Mesendoderm (in vitro differentiated cells): ENCODE measurements at regions not wholly inside any gene's neighbourhood (a gene's known extent, or its start where the extent isn't known, plus 50 kb on each side); places are given as distances from the start of the nearest gene placed in this dataset.

ENCODE experiments used
- DNase-seq: peaks from one replicate; pipeline ENCODE4 v3.0.0; 2013
- H2AK5ac ChIP-seq: 2 replicates; pipeline ENCODE4 v1.6.1; 2013; ENCODE audit warnings: low read length, inconsistent platforms
- H2BK120ac ChIP-seq: 2 replicates; pipeline ENCODE4 v1.6.1; 2013; ENCODE audit warnings: low read depth, mild to moderate bottlenecking, low read length, moderate library complexity, mixed read lengths
- H2BK15ac ChIP-seq: replicated peaks from 2 replicates; pipeline ENCODE4 v1.6.1; 2013; ENCODE audit warnings: low read depth, mild to moderate bottlenecking, moderate library complexity
- H2BK5ac ChIP-seq: 2 replicates; pipeline ENCODE4 v1.6.1; 2013; ENCODE audit warnings: low read length, inconsistent platforms
- H3K18ac ChIP-seq: 2 replicates; pipeline ENCODE4 v1.6.1; 2013; ENCODE audit warnings: mild to moderate bottlenecking, low read length, mixed read lengths
- H3K23ac ChIP-seq: one replicate; pipeline ENCODE4 v1.6.1; 2013; ENCODE audit warnings: low read length
- H3K27ac ChIP-seq: 2 replicates; pipeline ENCODE4 v1.5.1; 2013; ENCODE audit warnings: low read depth, mild to moderate bottlenecking, inconsistent platforms, low read length, moderate library complexity
- H3K27me3 ChIP-seq: 2 replicates; pipeline ENCODE4 v1.6.1; 2013; ENCODE audit warnings: low read length, control low read depth, mild to moderate bottlenecking, inconsistent platforms; ENCODE audit not compliant: insufficient read depth, poor library complexity
- H3K36me3 ChIP-seq: 2 replicates; pipeline ENCODE4 v1.6.1; 2013; ENCODE audit warnings: low read length, inconsistent platforms; ENCODE audit not compliant: control insufficient read depth, insufficient read depth
- H3K4ac ChIP-seq: one replicate; pipeline ENCODE4 v1.6.1; 2013; ENCODE audit warnings: low read depth, mild to moderate bottlenecking, low read length, moderate library complexity
- H3K4me1 ChIP-seq: 2 replicates; pipeline ENCODE4 v1.6.1; 2013; ENCODE audit warnings: low read depth, low read length, inconsistent platforms; ENCODE audit not compliant: control insufficient read depth
- H3K4me2 ChIP-seq: 2 replicates; pipeline ENCODE4 v1.6.1; 2013; ENCODE audit warnings: low read length
- H3K4me3 ChIP-seq: 2 replicates; pipeline ENCODE4 v1.5.1; 2013; ENCODE audit warnings: mild to moderate bottlenecking, low read length
- H3K56ac ChIP-seq: one replicate; pipeline ENCODE4 v1.6.1; 2013; ENCODE audit warnings: low read length
- H3K79me1 ChIP-seq: 2 replicates; pipeline ENCODE4 v1.6.1; 2013; ENCODE audit warnings: low read length, inconsistent platforms
- H3K79me2 ChIP-seq: 2 replicates; pipeline ENCODE4 v1.6.1; 2013; ENCODE audit warnings: mild to moderate bottlenecking, low read length; ENCODE audit not compliant: control insufficient read depth, insufficient read depth
- H3K9ac ChIP-seq: 2 replicates; pipeline ENCODE4 v1.6.1; 2013; ENCODE audit warnings: low read length, inconsistent platforms
- H4K5ac ChIP-seq: one replicate; pipeline ENCODE4 v1.6.1; 2013; ENCODE audit warnings: low read length
- H4K8ac ChIP-seq: one replicate; pipeline ENCODE4 v1.6.1; 2013; ENCODE audit warnings: low read depth, mild to moderate bottlenecking, control low read depth, low read length, moderate library complexity
- WGBS: extraction: QIAGEN DNeasy Blood & Tissue Kit; methylation state at CpG from one replicate; pipeline ENCODE4 v1.1.7; 2013; ENCODE audit warnings: low lambda C conversion rate, missing lambda C conversion rate; ENCODE audit not compliant: insufficient coverage; ENCODE audit errors: extremely low coverage; 5-methylcytosine and 5-hydroxymethylcytosine counted together

- H3K23ac ChIP-seq, result no peak overlapping the region
- H3K4me2 ChIP-seq, result no peak overlapping the region
- no peaks in the 10 kb centered on the region for H3K36me3 ChIP-seq
- H4K8ac ChIP-seq, result no peak overlapping the region
- no peak overlapping the region for H3K18ac ChIP-seq
- DNase-seq, result no peak
- H3K79me2 ChIP-seq, result no peaks in the 10 kb centered on the region
- no peak overlapping the region for H3K9ac ChIP-seq
- no peak overlapping the region for H2AK5ac ChIP-seq
- no peaks in the 10 kb centered on the region for H3K79me1 ChIP-seq
- H3K27ac ChIP-seq, result no peak overlapping the region
- no peaks in the 10 kb centered on the region for H3K4me1 ChIP-seq
- no peak overlapping the region for H3K56ac ChIP-seq
- H2BK120ac ChIP-seq, result no peak overlapping the region
- no peaks in the 10 kb centered on the region for H3K27me3 ChIP-seq
- H3K4ac ChIP-seq, result no peak overlapping the region
- H4K5ac ChIP-seq, result no peak overlapping the region
- no peak overlapping the region for H3K4me3 ChIP-seq
- no peak overlapping the region for H2BK15ac ChIP-seq
- H2BK5ac ChIP-seq, result no peak overlapping the region
These were observed 392.6 kb downstream of the ZPLD1 start for GRCh38 chr3:102827386-102827785.

- Histone ChIP-seq H3K4me2 (no peak overlapping the region), H3K4me1 (no peaks in the 10 kb centered on the region), H4K8ac (no peak overlapping the region), H2BK5ac (no peak overlapping the region), H3K36me3 (no peaks in the 10 kb centered on the region), H4K5ac (no peak overlapping the region), H3K56ac (no peak overlapping the region), H3K27ac (no peak overlapping the region), H3K4ac (no peak overlapping the region), H3K23ac (no peak overlapping the region), H2BK15ac (no peak overlapping the region), H3K18ac (no peak overlapping the region), H3K9ac (no peak overlapping the region), H2AK5ac (no peak overlapping the region), H3K79me1 (no peaks in the 10 kb centered on the region), H2BK120ac (no peak overlapping the region), H3K79me2 (no peaks in the 10 kb centered on the region), H3K4me3 (no peak overlapping the region), H3K27me3 (no peaks in the 10 kb centered on the region)
- DNase-seq, result no peak
- no CpG with 5 or more reads among the region's 4 CpGs for WGBS
These were observed 395.6 kb downstream of the ZPLD1 start for GRCh38 chr3:102830415-102830814.

GRCh38 chr3:102841866-102842265 lies 407.1 kb downstream of the ZPLD1 start:
- no peaks in the 10 kb centered on the region for H3K27me3 ChIP-seq
- no peak overlapping the region for H3K9ac ChIP-seq
- no peak overlapping the region for H3K4me3 ChIP-seq
- no peak overlapping the region for H4K5ac ChIP-seq
- H3K4me1 ChIP-seq, result no peaks in the 10 kb centered on the region
- no peak overlapping the region for H3K18ac ChIP-seq
- no peak overlapping the region for H2BK120ac ChIP-seq
- H3K23ac ChIP-seq, result no peak overlapping the region
- no CpG with 5 or more reads among the region's 6 CpGs for WGBS
- H3K79me1 ChIP-seq, result no peaks in the 10 kb centered on the region
- DNase-seq, result no peak
- H4K8ac ChIP-seq, result no peak overlapping the region
- no peak overlapping the region for H2BK15ac ChIP-seq
- H3K4ac ChIP-seq, result no peak overlapping the region
- no peaks in the 10 kb centered on the region for H3K79me2 ChIP-seq
- H2BK5ac ChIP-seq, result no peak overlapping the region
- no peak overlapping the region for H3K56ac ChIP-seq
- no peak overlapping the region for H3K4me2 ChIP-seq
- H2AK5ac ChIP-seq, result no peak overlapping the region
- no peak overlapping the region for H3K27ac ChIP-seq
- H3K36me3 ChIP-seq, result no peaks in the 10 kb centered on the region

GRCh38 chr3:102866845-102867244 lies 432.0 kb downstream of the ZPLD1 start:
- no peak overlapping the region for H3K18ac ChIP-seq
- H4K8ac ChIP-seq, result no peak overlapping the region
- H3K79me1 ChIP-seq, result no peaks in the 10 kb centered on the region
- no peak overlapping the region for H3K23ac ChIP-seq
- H2BK5ac ChIP-seq, result no peak overlapping the region
- H3K4me3 ChIP-seq, result no peak overlapping the region
- H3K4me1 ChIP-seq, result no peaks in the 10 kb centered on the region
- no peaks in the 10 kb centered on the region for H3K79me2 ChIP-seq
- no peaks in the 10 kb centered on the region for H3K27me3 ChIP-seq
- H2AK5ac ChIP-seq, result no peak overlapping the region
- H3K36me3 ChIP-seq, result no peaks in the 10 kb centered on the region
- no peak overlapping the region for H3K9ac ChIP-seq
- no peak overlapping the region for H2BK120ac ChIP-seq
- H3K4me2 ChIP-seq, result no peak overlapping the region
- no peak overlapping the region for H3K27ac ChIP-seq
- no peak for DNase-seq
- no CpG with 5 or more reads among the region's 2 CpGs for WGBS
- H3K4ac ChIP-seq, result no peak overlapping the region
- H4K5ac ChIP-seq, result no peak overlapping the region
- no peak overlapping the region for H2BK15ac ChIP-seq
- H3K56ac ChIP-seq, result no peak overlapping the region

GRCh38 chr3:102883515-102883914 lies 448.7 kb downstream of the ZPLD1 start:
- no peak overlapping the region for H3K9ac ChIP-seq
- no peak overlapping the region for H3K18ac ChIP-seq
- no peaks in the 10 kb centered on the region for H3K36me3 ChIP-seq
- no peak overlapping the region for H4K8ac ChIP-seq
- H3K4me3 ChIP-seq, result no peak overlapping the region
- no peaks in the 10 kb centered on the region for H3K27me3 ChIP-seq
- H3K79me2 ChIP-seq, result no peaks in the 10 kb centered on the region
- no peak overlapping the region for H3K56ac ChIP-seq
- no peak overlapping the region for H2AK5ac ChIP-seq
- no peak overlapping the region for H3K23ac ChIP-seq
- DNase-seq, result no peak
- H3K27ac ChIP-seq, result no peak overlapping the region
- no peaks in the 10 kb centered on the region for H3K79me1 ChIP-seq
- H3K4me1 ChIP-seq, result no peaks in the 10 kb centered on the region
- H4K5ac ChIP-seq, result no peak overlapping the region
- no CpG with 5 or more reads among the region's 2 CpGs for WGBS
- H2BK5ac ChIP-seq, result no peak overlapping the region
- no peak overlapping the region for H2BK120ac ChIP-seq
- no peak overlapping the region for H3K4ac ChIP-seq
- H3K4me2 ChIP-seq, result no peak overlapping the region
- no peak overlapping the region for H2BK15ac ChIP-seq

- Histone ChIP-seq H2BK15ac (no peak overlapping the region), H3K79me1 (no peaks in the 10 kb centered on the region), H3K18ac (no peak overlapping the region), H3K27me3 (no peaks in the 10 kb centered on the region), H3K4me1 (no peaks in the 10 kb centered on the region), H2AK5ac (no peak overlapping the region), H4K8ac (no peak overlapping the region), H3K23ac (no peak overlapping the region), H4K5ac (no peak overlapping the region), H3K79me2 (no peaks in the 10 kb centered on the region), H3K27ac (no peak overlapping the region), H2BK5ac (no peak overlapping the region), H2BK120ac (no peak overlapping the region), H3K4ac (no peak overlapping the region), H3K4me2 (no peak overlapping the region), H3K4me3 (no peak overlapping the region), H3K36me3 (no peaks in the 10 kb centered on the region), H3K56ac (no peak overlapping the region), H3K9ac (no peak overlapping the region)
- WGBS, result no CpG with 5 or more reads among the region's 1 CpG
- DNase-seq, result no peak
These were observed 450.5 kb downstream of the ZPLD1 start for GRCh38 chr3:102885289-102885688.
